CD4-positive, alpha-beta memory T cell (primary cell): ENCODE measurements at regions not wholly inside any gene's neighbourhood (a gene's known extent, or its start where the extent isn't known, plus 50 kb on each side); places are given as distances from the start of the nearest gene placed in this dataset.

Source experiments
- CTCF ChIA-PET: fragments of 350-600 bp; sonication (Branson Sonifier 250); formaldehyde crosslinking; loops from one replicate; lab custom pipeline; 2021; ENCODE audit warnings: inconsistent platforms; ENCODE audit not compliant: partially characterized antibody; lab: Charles Lee
- POLR2A ChIA-PET: fragments of 350-600 bp; sonication (Branson Sonifier 250); formaldehyde crosslinking; loops from one replicate; lab custom pipeline; 2021; ENCODE audit not compliant: partially characterized antibody; lab: Charles Lee
- DNase-seq, 5 donors: peaks; one replicate each; pipeline versions ENCODE4 v3.0.0 to v3.0.0-alpha.2; 2020 to 2022; ENCODE audit warnings: mixed read lengths in 1 of 5
- H3K27ac ChIP-seq: one replicate; pipeline ENCODE4 v1.7.0; 2013; ENCODE audit warnings: low read depth, low read length
- H3K27me3 ChIP-seq: 2 replicates; pipeline ENCODE4 v1.7.0; 2013; ENCODE audit warnings: mild to moderate bottlenecking, low read length, moderate library complexity; ENCODE audit not compliant: insufficient read depth
- H3K36me3 ChIP-seq: 2 replicates; pipeline ENCODE4 v1.7.0; 2013; ENCODE audit warnings: mild to moderate bottlenecking, low read length, moderate library complexity; ENCODE audit not compliant: insufficient read depth
- H3K4me1 ChIP-seq: 2 replicates; pipeline ENCODE4 v1.7.0; 2013; ENCODE audit warnings: mild to moderate bottlenecking, low read length, moderate library complexity; ENCODE audit not compliant: insufficient read depth
- H3K4me3 ChIP-seq, 2 donors: one replicate each; pipeline ENCODE4 v1.7.0; 2013; ENCODE audit warnings: low read length in 2 of 2, mild to moderate bottlenecking in 1 of 2
- H3K9me3 ChIP-seq, 2 donors: one replicate each; pipeline ENCODE4 v1.7.0; 2013; ENCODE audit warnings: low read length in 2 of 2, control low read depth in 1 of 2; ENCODE audit not compliant: control insufficient read depth in 1 of 2
- H3K27ac Mint-ChIP-seq, 7 donors: one replicate each; pipeline ENCODE4 v1.8.0; 2020 to 2021; ENCODE audit warnings: mixed read lengths in 7 of 7, mild to moderate bottlenecking in 6 of 7, inconsistent platforms in 3 of 7, moderate library complexity in 3 of 7
- H3K27me3 Mint-ChIP-seq, 2 donors: one replicate each; pipeline ENCODE4 v1.8.0; 2020 to 2021; ENCODE audit warnings: mixed read lengths in 2 of 2
- H3K36me3 Mint-ChIP-seq, 2 donors: one replicate each; pipeline ENCODE4 v1.8.0; 2020 to 2021; ENCODE audit warnings: mixed read lengths in 2 of 2, inconsistent platforms in 1 of 2, mild to moderate bottlenecking in 1 of 2
- H3K4me1 Mint-ChIP-seq, 4 donors: one replicate each; pipeline ENCODE4 v1.8.0; 2020 to 2021; ENCODE audit warnings: mixed read lengths in 4 of 4, mild to moderate bottlenecking in 1 of 4
- H3K4me3 Mint-ChIP-seq, 8 donors: one replicate each; pipeline ENCODE4 v1.8.0; 2020 to 2021; ENCODE audit warnings: mixed read lengths in 8 of 8, mild to moderate bottlenecking in 7 of 8, moderate library complexity in 6 of 8, inconsistent platforms in 3 of 8
- H3K9me3 Mint-ChIP-seq, 8 donors: one replicate each; pipeline ENCODE4 v1.8.0; 2020 to 2021; ENCODE audit warnings: mixed read lengths in 8 of 8, mild to moderate bottlenecking in 5 of 8, inconsistent platforms in 3 of 8, moderate library complexity in 1 of 8
- intact Hi-C: fragments of 100-400 bp; cut with micrococcal nuclease; formaldehyde crosslinking; loops from one replicate; pipeline ENCODE4 v1.15.1; 2023

DNA sequence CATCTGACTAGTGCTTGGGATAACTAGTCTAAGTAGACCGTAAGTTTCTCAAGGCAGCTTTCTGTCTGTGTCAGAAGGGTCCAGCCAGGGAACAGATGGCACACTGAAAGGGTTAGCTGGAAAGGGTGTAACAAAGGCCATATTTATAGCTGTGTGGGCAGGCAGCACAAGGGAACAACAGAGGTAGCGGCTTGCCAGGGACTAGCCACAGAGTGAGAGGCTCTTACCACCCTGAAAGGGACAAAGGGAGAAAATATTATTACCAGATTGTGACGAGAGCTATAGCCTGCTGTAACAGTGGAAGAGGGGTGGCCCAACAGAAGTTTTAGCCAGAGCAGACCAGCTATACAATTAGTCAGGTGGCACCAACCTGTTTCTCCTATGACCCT is 129.4 kb downstream of the CCDC34 start:
- H3K36me3 ChIP-seq = no peaks in the 10 kb centered on the region
- ChIA-PET CTCF (no interaction called here), POLR2A (no interaction called here)
- no peaks in the 10 kb centered on the region for H3K4me1 ChIP-seq
- H3K9me3 Mint-ChIP-seq = peaks cover 0 to under 1% (median 0%) of the 10 kb centered on the region in 8 donors
- H3K9me3 ChIP-seq = no peaks in the 10 kb centered on the region
- no peaks in the 10 kb centered on the region for H3K36me3 Mint-ChIP-seq
- H3K27me3 Mint-ChIP-seq = peaks cover 0 to 1% of the 10 kb centered on the region in 2 donors
- intact Hi-C loops = no loop called here
- no peak for DNase-seq
- no peak overlapping the region for H3K4me3 Mint-ChIP-seq
- H3K27me3 ChIP-seq = no peaks in the 10 kb centered on the region
- no peaks in the 10 kb centered on the region for H3K4me1 Mint-ChIP-seq
- H3K4me3 ChIP-seq = no peak overlapping the region
- H3K27ac ChIP-seq = no peak overlapping the region
- H3K27ac Mint-ChIP-seq = no peak overlapping the region

DNA sequence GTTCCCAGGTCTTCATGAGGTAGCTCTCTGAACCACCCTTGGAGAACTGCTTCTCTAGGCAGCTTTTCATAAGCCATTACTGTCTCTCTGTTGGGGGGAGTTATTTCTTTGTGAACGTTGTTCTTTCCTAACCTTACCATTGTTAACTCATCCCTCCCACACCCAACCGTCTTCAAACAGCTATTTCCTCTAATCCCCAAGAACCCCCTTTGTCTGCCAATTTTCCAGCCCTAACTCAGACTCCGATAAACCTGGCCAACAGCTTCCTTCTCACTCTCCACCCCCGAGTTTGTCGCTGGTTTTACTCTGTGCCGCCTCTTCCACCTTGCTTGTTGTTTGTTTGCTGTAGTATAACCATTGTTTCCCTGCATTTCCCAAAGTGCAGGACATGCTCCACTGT is 131.5 kb downstream of the CCDC34 start:
- H3K9me3 Mint-ChIP-seq = peaks cover 0 to 2% (median 0%) of the 10 kb centered on the region in 8 donors
- Histone ChIP-seq H3K4me1 (no peaks in the 10 kb centered on the region), H3K27ac (no peak overlapping the region), H3K9me3 (no peaks in the 10 kb centered on the region), H3K4me3 (no peak overlapping the region), H3K36me3 (no peaks in the 10 kb centered on the region), H3K27me3 (no peaks in the 10 kb centered on the region)
- no peak overlapping the region for H3K27ac Mint-ChIP-seq
- DNase-seq = no peak
- H3K27me3 Mint-ChIP-seq = peaks cover 0 to 1% of the 10 kb centered on the region in 2 donors
- no peak overlapping the region for H3K4me3 Mint-ChIP-seq
- ChIA-PET POLR2A (no interaction called here), CTCF (no interaction called here)
- intact Hi-C loops = no loop called here
- no peaks in the 10 kb centered on the region for H3K36me3 Mint-ChIP-seq
- no peaks in the 10 kb centered on the region for H3K4me1 Mint-ChIP-seq

DNA sequence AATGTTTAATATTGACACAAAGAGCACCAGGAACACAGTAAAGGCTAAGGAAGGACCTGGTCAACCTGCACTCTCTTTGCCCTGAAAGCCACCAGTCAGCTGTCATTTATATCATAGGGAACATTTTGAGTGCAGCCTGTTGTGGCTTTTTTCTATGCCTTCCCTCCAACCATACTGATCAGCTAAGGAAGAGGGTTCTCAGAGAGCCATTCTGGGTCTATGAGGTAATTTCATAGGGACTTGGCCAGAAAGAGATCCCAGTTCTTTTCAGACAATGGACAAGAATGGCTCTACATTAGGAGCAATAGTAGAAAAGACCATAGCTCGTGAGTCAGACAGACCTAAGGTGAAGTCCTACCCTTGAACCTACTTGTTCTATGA is 132.8 kb downstream of the CCDC34 start:
- Mint-ChIP-seq H3K27ac (no peak overlapping the region), H3K4me3 (no peak overlapping the region), H3K27me3 (peaks cover 0 to 1% of the 10 kb centered on the region in 2 donors), H3K9me3 (peaks cover 0 to 5% (median 0%) of the 10 kb centered on the region in 8 donors), H3K36me3 (no peaks in the 10 kb centered on the region), H3K4me1 (no peaks in the 10 kb centered on the region)
- Histone ChIP-seq H3K27ac (no peak overlapping the region), H3K4me1 (no peaks in the 10 kb centered on the region), H3K27me3 (no peaks in the 10 kb centered on the region), H3K4me3 (no peak overlapping the region), H3K36me3 (no peaks in the 10 kb centered on the region), H3K9me3 (no peaks in the 10 kb centered on the region)
- ChIA-PET CTCF (no interaction called here), POLR2A (no interaction called here)
- intact Hi-C loops = no loop called here
- no peak for DNase-seq

DNA sequence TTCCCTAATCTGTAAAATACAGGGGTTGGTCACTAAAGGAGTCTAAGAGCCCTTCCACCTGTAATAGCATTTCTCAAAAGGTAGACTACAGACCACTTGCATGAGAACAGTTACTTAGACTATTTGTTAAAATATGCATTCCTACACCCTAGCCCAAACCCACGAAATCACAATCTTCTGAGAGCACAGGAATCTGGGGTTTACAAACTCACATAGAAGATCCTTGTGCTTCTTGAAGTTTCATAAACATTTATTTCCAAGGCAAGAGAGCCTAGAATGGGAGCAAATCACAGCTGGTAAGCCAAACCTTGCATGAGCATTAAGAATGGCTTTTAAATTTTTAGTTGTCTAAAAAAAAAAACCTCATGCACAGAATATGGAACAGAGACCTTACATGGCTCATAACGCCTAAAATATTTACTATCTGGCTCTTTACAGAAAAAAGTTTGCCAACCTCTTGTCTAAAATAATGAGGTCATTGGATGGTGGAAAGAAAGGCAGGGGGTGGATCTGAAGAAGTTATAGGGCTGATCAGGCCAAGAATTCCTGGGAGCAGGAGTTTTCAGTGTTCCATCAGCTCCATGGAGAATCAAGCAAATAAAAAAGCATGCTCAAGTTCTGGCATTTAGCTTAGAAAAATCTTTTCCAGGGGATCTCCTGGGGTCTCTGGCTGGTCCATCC is 133.4 kb downstream of the CCDC34 start:
- ChIA-PET POLR2A (no interaction called here), CTCF (no interaction called here)
- intact Hi-C loops = no loop called here
- H3K4me3 ChIP-seq = no peak overlapping the region
- no peaks in the 10 kb centered on the region for H3K4me1 ChIP-seq
- Mint-ChIP-seq H3K36me3 (no peaks in the 10 kb centered on the region), H3K27me3 (peaks cover 0 to 1% of the 10 kb centered on the region in 2 donors), H3K4me3 (no peak overlapping the region), H3K4me1 (no peaks in the 10 kb centered on the region), H3K9me3 (peaks cover 0 to 5% (median 0%) of the 10 kb centered on the region in 8 donors), H3K27ac (no peak overlapping the region)
- no peaks in the 10 kb centered on the region for H3K27me3 ChIP-seq
- DNase-seq = no peak
- H3K9me3 ChIP-seq = no peaks in the 10 kb centered on the region
- no peak overlapping the region for H3K27ac ChIP-seq
- no peaks in the 10 kb centered on the region for H3K36me3 ChIP-seq

DNA sequence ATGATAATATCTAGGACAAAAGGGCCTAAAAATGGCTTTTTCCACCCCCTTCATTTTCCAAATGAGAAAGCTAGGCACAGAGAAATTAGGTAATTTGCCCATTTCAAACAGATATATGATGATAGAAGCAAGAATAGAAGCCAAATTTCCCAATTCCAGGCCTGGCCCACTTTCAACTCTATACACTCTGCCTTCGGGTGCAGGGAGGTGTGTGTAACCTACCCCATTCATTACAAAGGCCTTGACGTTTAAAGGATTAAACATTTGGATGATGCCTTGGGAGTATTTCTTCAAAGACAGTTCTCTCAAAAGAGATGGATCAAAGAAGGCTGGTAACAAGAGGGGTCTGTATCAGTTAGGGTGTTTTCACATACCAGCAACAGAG is 134.1 kb downstream of the CCDC34 start:
- no peaks in the 10 kb centered on the region for H3K36me3 ChIP-seq
- no peak for DNase-seq
- Mint-ChIP-seq H3K4me3 (no peak overlapping the region), H3K9me3 (peaks cover 0 to 5% (median 0%) of the 10 kb centered on the region in 8 donors), H3K4me1 (no peaks in the 10 kb centered on the region), H3K27me3 (peaks cover 0 to 1% of the 10 kb centered on the region in 2 donors), H3K27ac (no peak overlapping the region), H3K36me3 (no peaks in the 10 kb centered on the region)
- no peaks in the 10 kb centered on the region for H3K9me3 ChIP-seq
- no peaks in the 10 kb centered on the region for H3K27me3 ChIP-seq
- ChIA-PET CTCF (no interaction called here), POLR2A (no interaction called here)
- no peaks in the 10 kb centered on the region for H3K4me1 ChIP-seq
- no peak overlapping the region for H3K27ac ChIP-seq
- intact Hi-C loops = no loop called here
- no peak overlapping the region for H3K4me3 ChIP-seq

DNA sequence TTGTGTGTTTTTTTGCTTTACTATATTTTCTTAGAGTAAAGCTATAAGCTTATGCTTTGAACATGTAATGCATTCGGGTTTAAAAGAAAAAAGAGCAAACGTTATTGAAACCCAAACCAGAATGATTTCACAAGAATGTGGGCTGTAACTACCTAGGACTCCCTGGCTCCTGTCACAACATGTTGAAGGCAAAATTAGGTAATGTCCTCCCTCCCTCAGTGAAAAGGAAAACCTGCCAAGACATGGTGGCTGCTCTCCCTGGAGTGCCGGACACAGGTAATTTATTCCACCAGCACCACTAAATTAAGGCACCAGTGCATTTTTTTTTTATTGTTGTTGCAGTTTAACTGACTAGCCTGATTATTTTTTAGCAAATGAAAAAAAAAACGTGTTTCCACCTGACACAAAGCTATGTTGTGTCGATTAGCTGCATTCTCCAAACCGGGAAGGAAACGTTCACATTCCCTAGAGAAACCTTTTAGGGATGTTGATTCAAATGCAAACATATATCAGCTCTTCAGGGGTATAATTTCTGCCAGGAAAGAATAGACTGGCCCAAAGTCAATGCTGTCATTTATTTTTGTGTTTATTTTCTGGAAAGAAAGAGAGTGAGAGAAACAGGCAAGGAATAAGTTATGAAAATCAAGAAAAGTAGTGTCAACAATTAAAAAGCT is 134.6 kb downstream of the CCDC34 start:
- H3K27ac Mint-ChIP-seq = no peak overlapping the region
- H3K4me1 Mint-ChIP-seq = no peaks in the 10 kb centered on the region
- intact Hi-C loops = no loop called here
- ChIA-PET POLR2A (no interaction called here), CTCF (no interaction called here)
- Histone ChIP-seq H3K4me1 (no peaks in the 10 kb centered on the region), H3K27ac (no peak overlapping the region), H3K27me3 (no peaks in the 10 kb centered on the region), H3K4me3 (no peak overlapping the region), H3K9me3 (no peaks in the 10 kb centered on the region), H3K36me3 (no peaks in the 10 kb centered on the region)
- H3K36me3 Mint-ChIP-seq = no peaks in the 10 kb centered on the region
- DNase-seq = no peak
- H3K27me3 Mint-ChIP-seq = peaks cover 0 to 1% of the 10 kb centered on the region in 2 donors
- H3K9me3 Mint-ChIP-seq = peaks cover 0 to 5% (median 0%) of the 10 kb centered on the region in 8 donors
- no peak overlapping the region for H3K4me3 Mint-ChIP-seq

DNA sequence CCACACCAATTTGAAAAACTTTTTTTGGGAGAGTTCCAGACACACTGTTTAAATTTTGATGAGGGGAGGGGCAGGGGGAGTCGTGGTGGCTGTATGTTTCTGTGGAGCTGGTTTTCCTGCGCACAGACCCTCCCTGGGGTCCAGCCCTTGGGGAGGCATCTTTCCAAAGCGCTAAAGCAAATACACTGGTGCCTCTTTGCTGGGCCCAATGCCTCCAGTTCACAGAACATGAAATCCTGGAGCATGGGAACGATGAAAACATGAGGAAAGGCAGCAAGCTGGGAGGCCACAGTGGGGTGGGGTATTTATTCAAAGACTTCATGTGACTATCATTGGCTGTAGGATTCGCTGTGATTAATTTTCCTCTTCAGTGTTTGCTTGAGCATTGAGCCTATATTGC is 135.3 kb downstream of the CCDC34 start:
- no peak overlapping the region for H3K27ac ChIP-seq
- no peaks in the 10 kb centered on the region for H3K9me3 ChIP-seq
- Mint-ChIP-seq H3K36me3 (no peaks in the 10 kb centered on the region), H3K4me1 (no peaks in the 10 kb centered on the region), H3K27me3 (peaks cover 0 to 1% of the 10 kb centered on the region in 2 donors), H3K27ac (no peak overlapping the region), H3K9me3 (peaks cover 0 to 5% (median 0%) of the 10 kb centered on the region in 8 donors), H3K4me3 (no peak overlapping the region)
- H3K36me3 ChIP-seq = no peaks in the 10 kb centered on the region
- POLR2A ChIA-PET = no interaction called here
- no peaks in the 10 kb centered on the region for H3K27me3 ChIP-seq
- H3K4me3 ChIP-seq = no peak overlapping the region
- intact Hi-C loops = no loop called here
- no peak for DNase-seq
- H3K4me1 ChIP-seq = no peaks in the 10 kb centered on the region
- CTCF ChIA-PET = no interaction called here
